Natural killer cell (primary cell): ENCODE measurements at regions not wholly inside any gene's neighbourhood (a gene's known extent, or its start where the extent isn't known, plus 50 kb on each side); places are given as distances from the start of the nearest gene placed in this dataset.

ENCODE experiments used
- ATAC-seq, 3 donors: fragments of 150-1000 bp in 2 of 3; fragments of 200-7000 bp in 1 of 3; cut with Tn5 transposase; 1 replicate in 1 of 3; 2 replicates in 2 of 3; pipeline ENCODE4 v1.10.0; 2021; ENCODE audit warnings: mild to moderate bottlenecking in 2 of 3, moderate library complexity in 2 of 3
- DNase-seq, 2 donors: peaks; one replicate each; pipeline versions ENCODE4 v3.0.0 to v3.0.0-alpha.2; 2013 to 2021; ENCODE audit warnings: mixed read lengths in 1 of 2
- H3K27ac ChIP-seq: one replicate; pipeline ENCODE4 v1.5.1; 2013; ENCODE audit warnings: mild to moderate bottlenecking, low read length
- H3K27me3 ChIP-seq: one replicate; pipeline ENCODE4 v1.6.1; 2013; ENCODE audit warnings: low read length; ENCODE audit not compliant: control insufficient read depth, insufficient read depth
- H3K36me3 ChIP-seq: one replicate; pipeline ENCODE4 v1.6.1; 2013; ENCODE audit warnings: low read length; ENCODE audit not compliant: control insufficient read depth, insufficient read depth
- H3K4me1 ChIP-seq: one replicate; pipeline ENCODE4 v1.6.1; 2013; ENCODE audit warnings: low read length; ENCODE audit not compliant: control insufficient read depth, insufficient read depth
- H3K4me3 ChIP-seq: one replicate; pipeline ENCODE4 v1.5.1; 2013; ENCODE audit warnings: low read length
- H3K9me3 ChIP-seq: one replicate; pipeline ENCODE4 v1.6.1; 2013; ENCODE audit warnings: low read length; ENCODE audit not compliant: control insufficient read depth, insufficient read depth
- H3K27ac Mint-ChIP-seq, 2 donors: one replicate each; pipeline ENCODE4 v1.8.0; 2022; ENCODE audit warnings: mild to moderate bottlenecking in 2 of 2, mixed read lengths in 2 of 2, moderate library complexity in 1 of 2
- H3K27me3 Mint-ChIP-seq, 2 donors: one replicate each; pipeline ENCODE4 v1.8.0; 2022; ENCODE audit warnings: low read depth in 2 of 2, mixed read lengths in 2 of 2
- H3K36me3 Mint-ChIP-seq: one replicate; pipeline ENCODE4 v1.8.0; 2022; ENCODE audit warnings: mixed read lengths
- H3K4me1 Mint-ChIP-seq, 2 donors: one replicate each; pipeline ENCODE4 v1.8.0; 2022; ENCODE audit warnings: mixed read lengths in 2 of 2
- H3K4me3 Mint-ChIP-seq: one replicate; pipeline ENCODE4 v1.8.0; 2022; ENCODE audit warnings: mild to moderate bottlenecking, moderate library complexity, mixed read lengths
- H3K9me3 Mint-ChIP-seq, 2 donors: one replicate each; pipeline ENCODE4 v1.8.0; 2022; ENCODE audit warnings: mixed read lengths in 2 of 2
- CTCF ChIP-seq: fragments of 200-600 bp; IDR thresholded peaks from one replicate; pipeline ENCODE4 v1.8.0; 2022; ENCODE audit warnings: antibody characterized with exemption
- WGBS: methylation state at CpG from one replicate; pipeline ENCODE4 v1.1.7; 2013; ENCODE audit warnings: missing lambda C conversion rate; ENCODE audit not compliant: insufficient coverage; 5-methylcytosine and 5-hydroxymethylcytosine counted together
- intact Hi-C: fragments of 100-400 bp; cut with micrococcal nuclease; formaldehyde crosslinking; loops from one replicate; pipeline ENCODE4 v1.14.2; 2022

- Histone ChIP-seq H3K27ac (peak overlapping the region; percentile 93), H3K9me3 (no peaks in the 10 kb centered on the region), H3K4me3 (no peak overlapping the region), H3K36me3 (no peaks in the 10 kb centered on the region), H3K4me1 (peaks cover 52% of the 10 kb centered on the region), H3K27me3 (no peaks in the 10 kb centered on the region)
- no peaks in the 10 kb centered on the region for H3K36me3 Mint-ChIP-seq
- peak overlapping the region; percentile 94 for H3K27ac Mint-ChIP-seq
- no peak for DNase-seq
- no peak for TF ChIP-seq CTCF
- H3K4me1 Mint-ChIP-seq = peaks cover 58 to 61% of the 10 kb centered on the region in 2 donors
- peak overlapping the region; percentile 1 for H3K4me3 Mint-ChIP-seq
- WGBS = 83% methylated on average over 2 of the region's 2 CpGs
- intact Hi-C loops = no loop called here
- no peaks in the 10 kb centered on the region for H3K27me3 Mint-ChIP-seq
- no peak for ATAC-seq
- H3K9me3 Mint-ChIP-seq = no peaks in the 10 kb centered on the region
Measured at GRCh38 chr1:30188999-30189398, 534.4 kb downstream of the MATN1 start.

GRCh38 chr1:30188329-30188728, 535.1 kb downstream of the MATN1 start:
- Histone ChIP-seq H3K27ac (no peak overlapping the region), H3K4me3 (no peak overlapping the region), H3K9me3 (no peaks in the 10 kb centered on the region), H3K36me3 (no peaks in the 10 kb centered on the region), H3K4me1 (peaks cover 52% of the 10 kb centered on the region), H3K27me3 (no peaks in the 10 kb centered on the region)
- Mint-ChIP-seq H3K4me3 (no peak overlapping the region), H3K9me3 (no peaks in the 10 kb centered on the region), H3K27me3 (no peaks in the 10 kb centered on the region), H3K4me1 (peaks cover 51 to 54% of the 10 kb centered on the region in 2 donors), H3K27ac (peak overlapping the region; percentile 94), H3K36me3 (no peaks in the 10 kb centered on the region)
- no peak for TF ChIP-seq CTCF
- WGBS = 81% methylated on average over 6 of the region's 6 CpGs
- ATAC-seq (no peak), DNase-seq (no peak)
- intact Hi-C loops = no loop called here

- no peak overlapping the region for H3K4me3 ChIP-seq
- H3K4me1 ChIP-seq = peaks cover 45% of the 10 kb centered on the region
- H3K27me3 Mint-ChIP-seq = no peaks in the 10 kb centered on the region
- DNase-seq = no peak
- WGBS = 98% methylated on average over 4 of the region's 4 CpGs
- intact Hi-C loops = no loop called here
- H3K9me3 Mint-ChIP-seq = no peaks in the 10 kb centered on the region
- H3K4me3 Mint-ChIP-seq = no peak overlapping the region
- peaks cover 46 to 47% of the 10 kb centered on the region in 2 donors for H3K4me1 Mint-ChIP-seq
- H3K27me3 ChIP-seq = no peaks in the 10 kb centered on the region
- no peaks in the 10 kb centered on the region for H3K36me3 ChIP-seq
- no peaks in the 10 kb centered on the region for H3K9me3 ChIP-seq
- H3K27ac Mint-ChIP-seq = no peak overlapping the region
- no peak for TF ChIP-seq CTCF
- no peaks in the 10 kb centered on the region for H3K36me3 Mint-ChIP-seq
- ATAC-seq = no peak
- no peak overlapping the region for H3K27ac ChIP-seq
Measured at GRCh38 chr1:30187413-30188023, 535.9 kb downstream of the MATN1 start.

GRCh38 chr1:30186586-30186985, 536.8 kb downstream of the MATN1 start:
- Histone ChIP-seq H3K4me1 (peaks cover 36% of the 10 kb centered on the region), H3K27me3 (no peaks in the 10 kb centered on the region), H3K4me3 (no peak overlapping the region), H3K9me3 (no peaks in the 10 kb centered on the region), H3K27ac (no peak overlapping the region), H3K36me3 (no peaks in the 10 kb centered on the region)
- H3K27me3 Mint-ChIP-seq = no peaks in the 10 kb centered on the region
- H3K4me1 Mint-ChIP-seq = peaks cover 37 to 47% of the 10 kb centered on the region in 2 donors
- no peaks in the 10 kb centered on the region for H3K9me3 Mint-ChIP-seq
- no peak overlapping the region for H3K4me3 Mint-ChIP-seq
- WGBS = 59% methylated on average over 4 of the region's 4 CpGs
- no peak for TF ChIP-seq CTCF
- DNase-seq (no peak), ATAC-seq (no peak)
- no peak overlapping the region for H3K27ac Mint-ChIP-seq
- intact Hi-C loops = no loop called here
- no peaks in the 10 kb centered on the region for H3K36me3 Mint-ChIP-seq
